NOMO-1 treated with DMSO at 0.1 percent for 48 hours (cell line): ENCODE measurements at regions not wholly inside any gene's neighbourhood (a gene's known extent, or its start where the extent isn't known, plus 50 kb on each side); places are given as distances from the start of the nearest gene placed in this dataset.

Experiments
- DNase-seq: peaks from one replicate; lab custom pipeline; 2025; ENCODE audit not compliant: unreplicated experiment; lab: John Stamatoyannopoulos, UW

GRCh38 chr18:22467760-22468553 lies 50.2 kb upstream of the CTAGE1 start:
- DNase-seq, result peak; percentile 1

DNA sequence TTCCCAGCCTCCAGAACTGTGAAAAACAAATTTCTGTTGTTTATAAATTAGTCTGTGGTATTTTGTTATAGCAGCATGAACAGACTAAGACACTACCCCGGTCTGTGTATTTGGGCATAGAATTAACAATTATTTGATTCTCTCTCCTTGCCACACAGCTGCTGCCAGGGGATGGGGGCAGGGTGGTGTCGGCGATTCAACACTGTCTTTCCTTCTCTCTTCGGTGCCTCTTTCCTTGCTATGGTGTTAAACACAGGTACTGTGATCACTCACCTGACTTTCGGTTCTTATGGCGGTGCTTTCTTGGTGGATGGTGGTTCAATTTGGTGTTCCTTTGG lies 50.8 kb upstream of the CTAGE1 start:
- no peak for DNase-seq

GRCh38 chr18:22469061-22469734 lies 51.5 kb upstream of the CTAGE1 start:
- DNase-seq, result no peak

- DNase-seq, result no peak
Measured at GRCh38 chr18:22469926-22470247, 52.2 kb upstream of the CTAGE1 start.

DNA sequence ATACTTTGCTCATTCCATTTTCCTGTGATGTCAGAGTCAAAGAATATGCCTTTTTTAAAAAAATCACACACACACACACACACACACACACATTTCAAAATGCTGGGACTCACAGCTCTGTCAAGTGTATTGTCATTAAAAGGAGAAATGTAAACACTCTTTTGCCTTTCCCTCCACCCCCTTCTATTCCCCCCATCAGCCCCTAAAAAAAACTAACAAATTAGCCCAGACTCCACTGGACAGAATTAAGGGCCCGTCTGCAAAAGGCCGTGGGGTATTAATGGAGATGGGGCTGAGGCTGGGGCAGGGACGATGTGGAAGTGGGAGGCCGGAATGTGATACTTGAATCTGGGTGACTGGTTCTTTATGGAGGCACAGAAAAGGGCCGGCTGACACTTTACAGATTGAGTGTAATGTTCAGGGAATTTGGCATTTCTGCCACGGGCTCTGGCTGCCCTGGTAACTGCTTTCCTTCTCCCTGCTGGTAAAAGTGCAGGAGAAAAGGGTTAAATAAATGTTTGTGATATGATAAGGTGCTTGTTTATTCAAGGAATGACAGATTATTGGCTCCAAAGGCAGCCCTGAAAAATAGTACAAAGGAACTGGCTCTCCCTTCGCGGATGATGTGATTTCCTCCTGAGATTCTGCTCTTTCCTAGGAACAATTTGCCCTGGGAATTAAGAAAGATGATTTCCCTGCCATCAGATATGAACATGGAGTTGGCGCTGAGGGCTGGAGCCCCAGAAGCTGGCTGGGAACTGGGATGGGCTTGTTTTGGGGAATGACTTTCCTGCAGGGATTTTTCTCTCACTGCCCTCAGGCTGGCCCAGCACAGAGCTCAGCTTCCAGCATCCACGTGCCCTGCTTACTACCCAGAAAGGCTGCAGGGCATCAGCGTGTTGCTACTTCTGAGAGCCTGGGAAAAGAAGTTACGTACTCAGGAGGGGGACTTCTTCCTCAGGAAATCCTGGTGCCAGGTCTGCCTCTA lies 52.8 kb upstream of the CTAGE1 start:
- no peak for DNase-seq

GRCh38 chr18:22471546-22472131 lies 53.9 kb upstream of the CTAGE1 start:
- DNase-seq, result no peak

DNA sequence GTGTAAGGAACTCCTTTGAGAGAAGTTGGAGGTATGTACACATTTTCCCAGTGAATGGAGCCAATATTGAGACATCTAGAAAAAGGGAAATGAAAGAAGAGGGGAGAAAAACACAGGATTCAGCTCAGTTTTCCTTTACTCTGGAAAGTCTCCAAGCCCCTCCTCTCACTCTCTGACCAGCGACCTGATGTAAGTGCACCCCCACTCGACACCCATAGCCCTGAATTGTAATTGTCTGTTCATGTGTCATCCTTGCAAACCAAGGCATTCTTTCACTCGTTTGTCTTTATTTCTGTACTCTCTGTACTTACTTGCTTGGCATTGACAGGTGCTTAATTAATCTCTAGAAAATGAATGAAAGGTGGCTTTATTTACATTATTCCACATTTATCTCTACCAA lies 55.7 kb upstream of the CTAGE1 start:
- DNase-seq, result no peak

- DNase-seq, result no peak
Measured at GRCh38 chr18:22475426-22476100, 57.8 kb upstream of the CTAGE1 start.

- no peak for DNase-seq
Measured at GRCh38 chr18:22477222-22477621, 59.5 kb upstream of the CTAGE1 start.

DNA sequence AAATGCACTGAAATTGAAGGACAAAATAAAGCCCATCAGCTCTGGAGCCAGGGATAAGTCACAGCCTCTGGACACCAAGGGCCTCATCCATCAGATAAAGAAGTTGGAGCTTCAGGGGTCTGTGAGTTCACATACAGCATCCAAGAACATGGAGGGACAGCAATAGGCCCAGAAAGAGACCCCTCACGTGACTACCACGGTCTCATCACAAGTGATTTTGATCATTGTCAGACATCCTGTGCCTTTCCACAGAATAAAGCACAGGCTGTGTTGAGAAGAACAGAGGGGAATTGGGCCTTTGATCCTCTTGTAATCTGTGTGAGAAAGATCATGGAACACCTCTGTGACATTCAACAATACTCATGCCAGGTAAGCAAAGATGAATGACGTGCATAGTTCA lies 65.2 kb upstream of the CTAGE1 start:
- DNase-seq, result no peak

DNA sequence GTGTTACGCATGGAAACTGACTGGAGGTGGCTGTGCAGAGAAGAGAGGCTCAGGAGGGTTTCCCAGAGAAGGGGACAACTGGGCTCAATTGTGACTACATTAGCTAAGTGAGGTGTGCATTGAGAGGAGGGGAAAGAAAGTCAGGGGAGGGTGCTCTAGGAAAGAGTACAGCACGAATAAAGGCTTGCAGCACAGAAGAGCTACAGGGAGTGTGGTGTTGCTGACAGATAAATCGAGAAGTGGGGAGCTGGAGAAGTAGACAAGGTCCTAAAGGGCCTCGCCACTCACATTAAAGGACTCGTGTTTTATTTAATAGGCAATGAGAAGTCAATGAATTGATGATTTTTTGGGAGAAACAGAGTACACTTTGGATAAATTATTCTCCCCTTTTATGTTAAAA lies 65.7 kb upstream of the CTAGE1 start:
- no peak for DNase-seq

- no peak for DNase-seq
Measured at GRCh38 chr18:22484471-22484870, 66.8 kb upstream of the CTAGE1 start.

DNA sequence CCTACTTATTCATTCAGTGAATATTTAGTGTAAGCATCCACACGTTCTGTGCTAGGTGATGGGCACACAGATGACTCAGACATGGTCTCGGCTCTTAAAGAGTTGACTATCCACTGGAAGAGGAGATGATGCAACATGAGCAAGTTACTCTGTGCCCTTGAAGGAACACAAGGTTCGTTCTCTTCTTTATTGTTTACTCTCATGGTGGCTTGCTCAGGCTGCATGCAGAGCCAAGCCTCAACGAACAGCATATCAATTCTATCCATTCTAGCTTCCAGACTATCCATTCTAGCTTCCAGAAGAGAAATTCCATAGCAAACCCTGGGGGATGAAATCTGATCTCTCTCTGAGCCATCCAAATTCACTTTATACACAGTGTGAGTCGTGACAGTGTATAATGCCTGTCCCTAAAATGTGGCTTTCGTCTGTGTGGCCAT lies 68.1 kb upstream of the CTAGE1 start:
- DNase-seq, result no peak

DNA sequence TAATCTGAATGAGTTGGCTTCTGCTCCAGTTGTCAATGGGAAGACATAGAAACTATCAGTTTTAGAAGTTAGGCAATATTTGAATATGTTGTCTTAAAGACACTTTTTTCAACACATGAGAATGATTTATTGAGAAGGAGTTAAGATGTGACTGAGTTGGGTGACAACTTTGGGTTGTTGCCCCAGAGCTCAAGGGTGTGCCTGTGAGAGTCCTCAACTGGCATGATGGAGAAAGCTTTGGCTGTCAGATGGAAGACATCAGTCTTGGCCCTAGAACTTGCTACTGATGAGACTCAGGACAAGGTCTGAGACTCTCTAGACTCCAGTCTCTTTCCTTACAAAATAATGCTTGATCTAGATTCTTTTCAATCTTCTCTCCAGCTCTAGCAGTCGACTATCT lies 69.0 kb upstream of the CTAGE1 start:
- no peak for DNase-seq

DNA sequence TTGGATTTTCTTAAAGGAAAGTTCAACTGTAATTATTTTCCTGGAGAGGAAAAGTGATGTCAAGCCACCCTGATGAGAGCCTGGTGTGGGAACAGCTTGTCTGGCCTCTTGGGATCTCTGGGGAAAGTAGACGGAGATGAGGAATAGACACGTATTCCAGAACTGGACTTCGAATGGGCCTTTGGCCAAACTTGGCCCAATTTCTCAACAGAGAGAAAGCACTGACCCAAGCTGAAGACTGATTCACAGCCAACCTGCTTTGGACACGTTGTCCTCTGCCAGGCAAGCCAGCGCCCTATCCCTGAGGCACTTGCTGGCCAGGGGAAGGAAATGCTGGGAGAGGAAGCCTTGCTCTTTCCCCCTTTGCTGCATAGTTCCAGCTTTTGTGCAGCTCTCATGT lies 70.8 kb upstream of the CTAGE1 start:
- DNase-seq, result no peak

DNA sequence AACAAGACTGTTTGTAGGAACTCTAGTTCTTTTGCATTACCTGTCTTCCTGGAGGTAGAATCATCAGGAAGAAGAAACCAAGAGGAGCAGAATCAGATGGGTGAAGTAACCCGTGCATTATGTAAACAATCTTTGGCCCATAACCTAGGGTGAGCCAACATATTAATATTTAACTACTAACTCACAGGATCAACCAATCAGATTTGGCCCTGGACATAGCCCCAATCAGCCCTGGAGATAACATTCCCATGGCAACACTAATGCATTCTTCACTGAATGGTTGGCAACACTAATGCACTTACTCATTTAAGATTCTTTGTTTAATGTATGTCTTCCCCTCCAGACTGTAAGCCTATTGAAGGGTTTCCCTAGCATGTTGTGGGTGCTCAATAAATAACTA lies 72.0 kb upstream of the CTAGE1 start:
- no peak for DNase-seq

DNA sequence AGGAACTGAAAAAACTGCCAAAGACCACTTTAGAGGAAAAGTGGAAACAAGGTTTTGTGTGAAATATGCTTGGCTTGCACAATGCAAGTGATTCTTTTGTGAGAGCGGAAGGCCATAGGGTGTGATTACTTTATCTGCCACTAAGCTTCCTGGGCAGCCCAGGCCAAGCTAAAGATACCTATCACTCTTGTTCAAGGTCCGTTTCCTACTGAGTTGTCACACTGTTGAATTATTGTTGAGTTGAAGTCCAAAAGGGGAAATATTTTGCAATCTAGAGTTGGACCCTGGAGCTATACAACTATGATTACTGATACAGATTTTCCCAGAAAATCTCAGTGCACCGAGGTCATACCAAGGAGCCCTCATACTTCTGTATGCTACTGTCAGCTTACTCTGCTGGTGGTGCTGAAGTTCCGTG lies 72.7 kb upstream of the CTAGE1 start:
- peak; percentile 58 for DNase-seq

DNA sequence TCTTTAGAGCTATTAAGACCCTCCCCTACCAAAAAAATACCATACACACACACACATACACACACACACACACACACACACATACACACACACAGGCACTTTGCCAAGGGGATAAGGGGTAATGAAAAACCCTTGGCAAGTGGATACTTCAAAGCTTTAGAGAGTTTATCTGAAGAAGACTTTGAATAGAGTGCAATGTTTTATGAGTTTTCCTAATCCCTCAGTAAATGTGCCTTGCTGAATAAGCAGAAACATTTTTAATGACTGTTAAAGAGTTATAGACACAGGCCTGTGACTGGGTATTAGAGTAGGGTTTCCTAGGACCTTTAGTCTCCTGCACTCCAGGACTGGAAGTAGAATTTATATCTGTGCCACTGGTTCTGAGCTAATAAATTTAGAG lies 75.5 kb upstream of the CTAGE1 start:
- no peak for DNase-seq

DNA sequence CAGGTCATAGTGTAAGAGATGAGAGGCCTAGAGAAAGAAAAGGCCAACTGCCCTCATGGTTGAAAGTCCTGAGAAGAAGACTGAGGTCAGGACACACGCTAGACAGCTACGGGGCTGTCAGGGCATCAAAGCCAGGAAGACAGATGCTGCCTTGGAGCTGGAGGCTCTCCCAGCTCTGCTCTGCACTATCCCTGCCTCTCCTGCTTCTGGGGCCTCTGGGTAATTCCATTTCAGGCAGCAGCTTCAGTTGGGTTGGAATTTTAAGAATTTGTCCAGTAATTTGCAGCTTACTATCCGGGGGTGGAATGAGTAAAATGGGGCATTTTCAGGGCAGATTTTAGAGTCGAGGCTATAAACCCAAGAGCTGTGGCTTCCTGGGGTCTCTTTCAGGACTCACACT lies 76.2 kb upstream of the CTAGE1 start:
- DNase-seq, result no peak

DNA sequence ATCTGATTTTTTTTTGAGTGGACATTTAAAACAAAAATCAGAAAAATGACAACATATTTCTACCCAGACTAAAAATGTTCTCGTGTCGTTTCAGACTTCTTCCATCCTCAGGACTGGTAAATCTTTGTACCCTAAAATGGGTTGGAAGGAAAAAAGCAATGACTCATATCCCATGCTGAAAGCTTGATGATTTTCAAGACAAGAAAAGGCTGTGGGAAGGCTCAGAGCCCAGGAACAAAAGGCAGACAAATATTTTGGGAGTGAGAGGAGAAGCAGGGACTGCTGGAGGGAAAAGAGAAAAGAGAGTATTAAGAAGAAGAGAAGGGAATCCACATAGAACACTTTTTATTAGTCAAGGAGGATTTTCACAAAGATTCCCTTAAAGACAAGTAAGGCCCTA lies 77.1 kb upstream of the CTAGE1 start:
- DNase-seq, result no peak

DNA sequence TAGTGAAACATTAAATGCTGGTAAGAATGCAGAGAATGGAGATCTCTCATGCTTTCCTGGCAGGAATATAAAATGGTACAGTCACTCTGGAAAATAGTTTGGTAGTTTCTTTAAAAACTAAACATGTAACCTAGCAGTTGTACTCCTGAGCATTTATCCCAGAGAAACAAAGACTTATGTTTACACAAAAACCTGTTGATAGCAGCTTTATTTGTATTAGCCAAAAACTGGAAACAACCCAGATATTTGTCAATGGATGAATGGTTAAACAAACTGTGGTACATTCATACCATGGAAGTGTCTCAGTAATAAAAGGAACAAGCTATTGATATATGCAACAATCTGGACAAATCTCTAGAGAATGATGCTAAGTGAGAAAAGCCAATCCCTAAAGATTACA lies 81.7 kb upstream of the CTAGE1 start:
- no peak for DNase-seq
